Stimulated activated CD4-positive, alpha-beta T cell treated with anti-CD3 and anti-CD28 coated beads, TNF-alpha, amount 100 ng/mL, for 24 hours (primary cell): ENCODE measurements at regions not wholly inside any gene's neighbourhood (a gene's known extent, or its start where the extent isn't known, plus 50 kb on each side); places are given as distances from the start of the nearest gene placed in this dataset.
"Not testable (repeated sequence)": the region's sequence is repeated elsewhere in the genome, so short reads cannot be mapped to it uniquely, and the experiment has no call there.

Experiments used
- DNase-seq, 3 experiments: peaks; one replicate each; pipeline ENCODE4 v3.0.0-alpha.2; 2020; ENCODE audit warnings: low read depth in 3 of 3

GRCh38 chr21:23887725-23888306 lies 1719.5 kb downstream of the MRPL39 start:
- no peak for DNase-seq

- no peak for DNase-seq
Measured at GRCh38 chr21:23886828-23887724, 1720.2 kb downstream of the MRPL39 start.

GRCh38 chr21:23881783-23882182 lies 1725.5 kb downstream of the MRPL39 start:
- no peak for DNase-seq

- DNase-seq = no peak
Measured at GRCh38 chr21:23876925-23877558, 1730.2 kb downstream of the MRPL39 start.

- no peak for DNase-seq
Measured at GRCh38 chr21:23874271-23874670, 1733.0 kb downstream of the MRPL39 start.

GRCh38 chr21:23861911-23862504 lies 1745.3 kb downstream of the MRPL39 start:
- DNase-seq = no peak

- no peak for DNase-seq
Measured at GRCh38 chr21:23858878-23859277, 1748.4 kb downstream of the MRPL39 start.

GRCh38 chr21:23853796-23854379 lies 1753.4 kb downstream of the MRPL39 start:
- DNase-seq = no peak

GRCh38 chr21:23837564-23837963 lies 1769.7 kb downstream of the MRPL39 start:
- DNase-seq = no peak

GRCh38 chr21:23822760-23823159 lies 1784.5 kb downstream of the MRPL39 start:
- no peak for DNase-seq

GRCh38 chr21:23817337-23817736 lies 1789.9 kb downstream of the MRPL39 start:
- DNase-seq = no peak

- no peak for DNase-seq
Measured at GRCh38 chr21:23812485-23812884, 1794.8 kb downstream of the MRPL39 start.

- DNase-seq = no peak
Measured at GRCh38 chr21:23811805-23812204, 1795.5 kb downstream of the MRPL39 start.

GRCh38 chr21:23809573-23809972 lies 1797.7 kb downstream of the MRPL39 start:
- DNase-seq = no peak

- DNase-seq = not testable (repeated sequence)
Measured at GRCh38 chr21:23806966-23807548, 1800.2 kb downstream of the MRPL39 start.

- no peak for DNase-seq
Measured at GRCh38 chr21:23804866-23805265, 1802.4 kb downstream of the MRPL39 start.

GRCh38 chr21:23801292-23801691 lies 1806.0 kb downstream of the MRPL39 start:
- no peak for DNase-seq

GRCh38 chr21:23799376-23799775 lies 1807.9 kb downstream of the MRPL39 start:
- DNase-seq = no peak

GRCh38 chr21:23792300-23792699 lies 1815.0 kb downstream of the MRPL39 start:
- DNase-seq = no peak

GRCh38 chr21:23789864-23790263 lies 1817.4 kb downstream of the MRPL39 start:
- DNase-seq = no peak

GRCh38 chr21:23780326-23780725 lies 1827.0 kb downstream of the MRPL39 start:
- DNase-seq = no peak

GRCh38 chr21:23743821-23744220 lies 1863.5 kb downstream of the MRPL39 start:
- no peak for DNase-seq
